ENCODE measurements at regions not wholly inside any gene's neighbourhood (a gene's known extent, or its start where the extent isn't known, plus 50 kb on each side); places are given as distances from the start of the nearest gene placed in this dataset.

- no peak for TF ChIP-seq CTCF (IDR thresholded peaks at IDR 0.05; ENCODE audit: borderline replicate concordance, extremely low read depth, low read length, poor library complexity, severe bottlenecking)
- TF ChIP-seq EZH2 (IDR thresholded peaks at IDR 0.05; ENCODE audit: borderline replicate concordance, low read depth, low read length, severe bottlenecking), result no peak
These were observed 175.9 kb downstream of the ENC1 start for GRCh38 chr5:74464512-74465209.
